Non-pigmented ciliary epithelial cell (primary cell): ENCODE measurements at regions not wholly inside any gene's neighbourhood (a gene's known extent, or its start where the extent isn't known, plus 50 kb on each side); places are given as distances from the start of the nearest gene placed in this dataset.

Experiments
- DNase-seq: peaks from one replicate; pipeline ENCODE4 v3.0.0-alpha.2; 2010; ENCODE audit warnings: low read depth

GRCh38 chr15:70426096-70426821, 328.5 kb upstream of the TLE3 start:
- DNase-seq: no peak

- no peak for DNase-seq
These were observed 327.3 kb upstream of the TLE3 start for GRCh38 chr15:70424937-70425411.

GRCh38 chr15:70423267-70423666, 325.6 kb upstream of the TLE3 start:
- DNase-seq: no peak

- no peak for DNase-seq
These were observed 324.6 kb upstream of the TLE3 start for GRCh38 chr15:70422342-70422741.

- no peak for DNase-seq
These were observed 323.3 kb upstream of the TLE3 start for GRCh38 chr15:70420948-70421482.

- no peak for DNase-seq
These were observed 322.6 kb upstream of the TLE3 start for GRCh38 chr15:70420086-70420947.

GRCh38 chr15:70418943-70419342, 321.2 kb upstream of the TLE3 start:
- no peak for DNase-seq

GRCh38 chr15:70417535-70417934, 319.8 kb upstream of the TLE3 start:
- no peak for DNase-seq

- no peak for DNase-seq
These were observed 319.1 kb upstream of the TLE3 start for GRCh38 chr15:70416829-70417228.

GRCh38 chr15:70415398-70415797, 317.7 kb upstream of the TLE3 start:
- DNase-seq: no peak

- DNase-seq: no peak
These were observed 316.9 kb upstream of the TLE3 start for GRCh38 chr15:70414626-70415025.

- DNase-seq: no peak
These were observed 315.1 kb upstream of the TLE3 start for GRCh38 chr15:70412794-70413193.

- no peak for DNase-seq
These were observed 313.6 kb upstream of the TLE3 start for GRCh38 chr15:70411143-70411863.

- DNase-seq: no peak
These were observed 312.8 kb upstream of the TLE3 start for GRCh38 chr15:70410371-70410985.

- DNase-seq: no peak
These were observed 311.7 kb upstream of the TLE3 start for GRCh38 chr15:70409388-70409787.

- no peak for DNase-seq
These were observed 310.2 kb upstream of the TLE3 start for GRCh38 chr15:70407955-70408354.

- no peak for DNase-seq
These were observed 309.6 kb upstream of the TLE3 start for GRCh38 chr15:70407336-70407670.

GRCh38 chr15:70406617-70407335, 309.1 kb upstream of the TLE3 start:
- DNase-seq: no peak

GRCh38 chr15:70401709-70402108, 304.0 kb upstream of the TLE3 start:
- DNase-seq: no peak

- no peak for DNase-seq
These were observed 303.2 kb upstream of the TLE3 start for GRCh38 chr15:70400766-70401541.

- DNase-seq: no peak
These were observed 301.5 kb upstream of the TLE3 start for GRCh38 chr15:70399204-70399603.
